ENCODE measurements at regions not wholly inside any gene's neighbourhood (a gene's known extent, or its start where the extent isn't known, plus 50 kb on each side); places are given as distances from the start of the nearest gene placed in this dataset.

GRCh38 chr13:86569119-86569518, 769.9 kb upstream of the SLITRK6 start:
- FAIRE-seq, result no peak
- Histone ChIP-seq H3K9me3 (replicated peaks; ENCODE audit: control insufficient read depth, insufficient read depth, low read length) (peaks cover 3% of the 10 kb centered on the region), H3K4me2 (ENCODE audit: insufficient read depth, low read length) (no peak overlapping the region), H3K27me3 (ENCODE audit: control insufficient read depth in 2 of 2, insufficient read depth in 2 of 2, low read length in 2 of 2) (no peaks in the 10 kb centered on the region), H3K9ac (replicated peaks; ENCODE audit: extremely low read depth, insufficient read depth, low read length) (no peak overlapping the region), H4K20me1 (replicated peaks; ENCODE audit: control insufficient read depth, extremely low read depth, insufficient read depth, low read length) (no peaks in the 10 kb centered on the region), H3K4me1 (ENCODE audit: control insufficient read depth, extremely low read depth, insufficient read depth, low read length) (no peaks in the 10 kb centered on the region), H3K36me3 (ENCODE audit: control insufficient read depth in 2 of 2, extremely low read depth in 1 of 2, insufficient read depth in 2 of 2, low read length in 2 of 2) (no peaks in the 10 kb centered on the region), H2AFZ (ENCODE audit: low read depth, low read length) (no peak overlapping the region), H3K4me3 (replicated peaks in 1 of 3; ENCODE audit: insufficient read depth in 1 of 3, low read depth in 1 of 3, low read length in 3 of 3) (no peak overlapping the region), H3K9me1 (replicated peaks; ENCODE audit: control insufficient read depth, extremely low read depth, insufficient read depth, low read length) (no peaks in the 10 kb centered on the region), H3K27ac (ENCODE audit: insufficient read depth, low read depth, low read length) (no peak overlapping the region), H3K79me2 (ENCODE audit: control insufficient read depth, insufficient read depth, low read length) (no peaks in the 10 kb centered on the region)
- BruUV-seq (replicated peaks), result no TSS peak
- ChIA-PET POLR2A (no interaction called here), CTCF (no interaction called here)
- TF ChIP-seq FOS (IDR thresholded peaks at IDR 0.05; ENCODE audit: borderline replicate concordance, insufficient read depth, low read length), result no peak
- TF ChIP-seq EZH2 (IDR thresholded peaks at IDR 0.05; ENCODE audit: borderline replicate concordance, low read depth, low read length, severe bottlenecking), result no peak
- no peak for DNase-seq (ENCODE audit: low read depth, low spot score)
- intact Hi-C loops (cut with micrococcal nuclease) (no loop called here), dilution Hi-C loops (cut with MboI; ENCODE audit: extremely low pct_ligation_motif_present, low sequenced_read_pairs) (no loop called here)

GRCh38 chr13:86569974-86570373, 770.8 kb upstream of the SLITRK6 start:
- Histone ChIP-seq H3K4me1 (ENCODE audit: control insufficient read depth, extremely low read depth, insufficient read depth, low read length) (no peaks in the 10 kb centered on the region), H2AFZ (ENCODE audit: low read depth, low read length) (no peak overlapping the region), H3K27me3 (ENCODE audit: control insufficient read depth in 2 of 2, insufficient read depth in 2 of 2, low read length in 2 of 2) (no peaks in the 10 kb centered on the region), H4K20me1 (replicated peaks; ENCODE audit: control insufficient read depth, extremely low read depth, insufficient read depth, low read length) (no peaks in the 10 kb centered on the region), H3K4me2 (ENCODE audit: insufficient read depth, low read length) (no peak overlapping the region), H3K9me3 (replicated peaks; ENCODE audit: control insufficient read depth, insufficient read depth, low read length) (peaks cover 3% of the 10 kb centered on the region), H3K9me1 (replicated peaks; ENCODE audit: control insufficient read depth, extremely low read depth, insufficient read depth, low read length) (no peaks in the 10 kb centered on the region), H3K9ac (replicated peaks; ENCODE audit: extremely low read depth, insufficient read depth, low read length) (no peak overlapping the region), H3K27ac (ENCODE audit: insufficient read depth, low read depth, low read length) (no peak overlapping the region), H3K36me3 (ENCODE audit: control insufficient read depth in 2 of 2, extremely low read depth in 1 of 2, insufficient read depth in 2 of 2, low read length in 2 of 2) (no peaks in the 10 kb centered on the region), H3K79me2 (ENCODE audit: control insufficient read depth, insufficient read depth, low read length) (no peaks in the 10 kb centered on the region), H3K4me3 (replicated peaks in 1 of 3; ENCODE audit: insufficient read depth in 1 of 3, low read depth in 1 of 3, low read length in 3 of 3) (no peak overlapping the region)
- ChIA-PET POLR2A (no interaction called here), CTCF (no interaction called here)
- BruUV-seq (replicated peaks), result no TSS peak
- dilution Hi-C loops (cut with MboI; ENCODE audit: extremely low pct_ligation_motif_present, low sequenced_read_pairs), result no loop called here
- intact Hi-C loops (cut with micrococcal nuclease), result no loop called here
- no peak for DNase-seq (ENCODE audit: low read depth, low spot score)
- TF ChIP-seq CTCF (IDR thresholded peaks at IDR 0.05; ENCODE audit: extremely low read depth in 1 of 2, insufficient read depth in 1 of 2, low read depth in 1 of 2, low read length in 2 of 2), result no peak
- no peak for TF ChIP-seq POLR2A (IDR thresholded peaks at IDR 0.05; ENCODE audit: low read depth, low read length)
- TF ChIP-seq MAX (IDR thresholded peaks at IDR 0.05; ENCODE audit: insufficient read depth, insufficient read length), result no peak
- TF ChIP-seq JUN (IDR thresholded peaks at IDR 0.05; ENCODE audit: borderline replicate concordance, insufficient read depth, insufficient read length, low read depth), result no peak
- TF ChIP-seq POLR2AphosphoS5 (IDR thresholded peaks at IDR 0.05; ENCODE audit: insufficient read depth, low read depth, low read length), result no peak
- no peak for TF ChIP-seq GATA2 (IDR thresholded peaks at IDR 0.05; ENCODE audit: insufficient read depth, insufficient read length, low read depth, low read length)
- TF ChIP-seq MYC (IDR thresholded peaks at IDR 0.05; ENCODE audit: low read depth, low read length), result no peak
- no peak for TF ChIP-seq EZH2 (IDR thresholded peaks at IDR 0.05; ENCODE audit: borderline replicate concordance, low read depth, low read length, severe bottlenecking)
- no peak for TF ChIP-seq FOS (IDR thresholded peaks at IDR 0.05; ENCODE audit: borderline replicate concordance, insufficient read depth, low read length)
- no peak for FAIRE-seq
